ENCODE measurements at regions not wholly inside any gene's neighbourhood (a gene's known extent, or its start where the extent isn't known, plus 50 kb on each side); places are given as distances from the start of the nearest gene placed in this dataset.

DNA sequence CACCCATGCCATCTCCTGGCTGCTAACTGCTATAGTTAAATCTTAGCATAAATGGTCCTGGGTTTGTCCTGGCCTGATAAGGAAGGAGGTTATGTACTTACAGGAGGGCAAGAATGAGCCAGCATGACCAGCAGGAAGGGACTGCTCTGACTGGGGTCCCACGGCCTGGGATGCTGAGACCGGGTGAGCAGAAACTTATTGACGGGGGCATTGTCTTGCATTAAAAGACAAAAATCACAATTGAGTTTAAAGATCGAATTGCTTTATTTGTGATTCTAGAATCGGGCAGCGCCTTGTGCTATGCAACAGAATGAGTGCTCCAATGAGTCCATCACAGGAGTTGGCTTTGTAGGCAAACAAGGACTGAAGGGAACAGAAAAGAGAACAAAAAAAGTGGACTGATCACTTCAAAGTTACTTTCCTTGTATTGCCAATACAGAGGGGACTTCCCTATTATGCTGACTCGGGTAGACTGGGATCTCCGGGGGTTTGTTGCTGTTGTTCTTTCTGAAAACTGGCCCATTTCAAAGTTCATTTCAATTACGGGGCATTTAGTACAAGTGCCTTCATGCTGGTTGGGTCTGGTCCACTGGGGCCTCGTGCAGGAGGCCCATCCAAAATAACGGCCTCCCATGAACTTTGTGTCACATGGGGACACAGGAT is 87.1 kb upstream of the SLC66A3 start:
- Histone ChIP-seq H3K9ac (ENCODE audit: low read depth, low read length) (no peak overlapping the region), H4K5ac (ENCODE audit: low read depth, low read length) (no peak overlapping the region), H2AK9ac (replicated peaks; ENCODE audit: low read depth, low read length, poor library complexity) (no peak overlapping the region), H3K27me3 (ENCODE audit: control insufficient read depth, insufficient read depth, low read length) (no peaks in the 10 kb centered on the region), H2BK15ac (ENCODE audit: low read depth, low read length) (no peak overlapping the region; the same call in 2 of the 3 replicates), H3K36me3 (ENCODE audit: control insufficient read depth, insufficient read depth, low read length) (no peaks in the 10 kb centered on the region), H3K56ac (ENCODE audit: extremely low read depth, insufficient read depth, low read length) (no peak overlapping the region), H2BK5ac (ENCODE audit: low read depth, low read length, poor library complexity, severe bottlenecking) (no peak overlapping the region), H4K8ac (ENCODE audit: low read depth in 2 of 2, low read length in 2 of 2) (no peak overlapping the region), H2BK20ac (ENCODE audit: low read depth, low read length) (no peak overlapping the region), H3K23ac (ENCODE audit: low read depth, low read length) (no peak overlapping the region), H2AK5ac (ENCODE audit: low read depth, low read length) (no peak overlapping the region), H3K4ac (ENCODE audit: low read depth, low read length) (no peak overlapping the region), H3K4me2 (ENCODE audit: low read depth, low read length) (no peak overlapping the region), H3K4me1 (ENCODE audit: control insufficient read depth, insufficient read depth, low read length) (peaks cover 6% of the 10 kb centered on the region), H2BK120ac (ENCODE audit: low read depth, low read length) (no peak overlapping the region), H4K20me1 (ENCODE audit: insufficient read depth, low read length) (no peaks in the 10 kb centered on the region), H4K91ac (ENCODE audit: insufficient read depth, low read depth, low read length) (no peak overlapping the region), H3K27ac (ENCODE audit: insufficient read depth, low read length) (no peak overlapping the region), H3K14ac (replicated peaks; ENCODE audit: low read depth, low read length) (no peak overlapping the region), H3K18ac (ENCODE audit: low read depth, low read length) (no peak overlapping the region), H2AFZ (replicated peaks; ENCODE audit: low read length, poor library complexity) (peak overlapping the region; percentile 8), H3K9me1 (ENCODE audit: insufficient read depth, low read length) (peaks cover 13% of the 10 kb centered on the region), H3K9me3 (ENCODE audit: control insufficient read depth, insufficient read depth, low read length) (no peaks in the 10 kb centered on the region), H3K4me3 (ENCODE audit: insufficient read depth, low read depth, low read length) (no peak overlapping the region), H3K79me1 (ENCODE audit: low read depth in 1 of 2, low read length in 2 of 2) (no peaks in the 10 kb centered on the region)
- TF ChIP-seq MAFK (IDR thresholded peaks at IDR 0.05; ENCODE audit: low read depth, low read length) (peak; percentile 83), BHLHE40 (IDR thresholded peaks at IDR 0.05; ENCODE audit: low read depth, low read length) (no peak)
- TF ChIP-seq, protein P1, sequence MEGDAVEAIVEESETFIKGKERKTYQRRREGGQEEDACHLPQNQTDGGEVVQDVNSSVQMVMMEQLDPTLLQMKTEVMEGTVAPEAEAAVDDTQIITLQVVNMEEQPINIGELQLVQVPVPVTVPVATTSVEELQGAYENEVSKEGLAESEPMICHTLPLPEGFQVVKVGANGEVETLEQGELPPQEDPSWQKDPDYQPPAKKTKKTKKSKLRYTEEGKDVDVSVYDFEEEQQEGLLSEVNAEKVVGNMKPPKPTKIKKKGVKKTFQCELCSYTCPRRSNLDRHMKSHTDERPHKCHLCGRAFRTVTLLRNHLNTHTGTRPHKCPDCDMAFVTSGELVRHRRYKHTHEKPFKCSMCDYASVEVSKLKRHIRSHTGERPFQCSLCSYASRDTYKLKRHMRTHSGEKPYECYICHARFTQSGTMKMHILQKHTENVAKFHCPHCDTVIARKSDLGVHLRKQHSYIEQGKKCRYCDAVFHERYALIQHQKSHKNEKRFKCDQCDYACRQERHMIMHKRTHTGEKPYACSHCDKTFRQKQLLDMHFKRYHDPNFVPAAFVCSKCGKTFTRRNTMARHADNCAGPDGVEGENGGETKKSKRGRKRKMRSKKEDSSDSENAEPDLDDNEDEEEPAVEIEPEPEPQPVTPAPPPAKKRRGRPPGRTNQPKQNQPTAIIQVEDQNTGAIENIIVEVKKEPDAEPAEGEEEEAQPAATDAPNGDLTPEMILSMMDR (conservative IDR thresholded peaks at IDR 0.05; ENCODE audit: low read depth, low read length) = no peak
- intact Hi-C loops (cut with micrococcal nuclease) (no loop called here), dilution Hi-C loops (cut with HindIII; ENCODE audit: low sequenced_read_pairs, unreplicated experiment) (no loop called here), in situ Hi-C loops (cut with MboI; ENCODE audit: low sequenced_read_pairs) (no loop called here)
- CTCF ChIA-PET = no interaction called here
- BruUV-seq (replicated peaks) = no TSS peak
- POLR2A ChIA-PET (ENCODE audit: unreplicated experiment) = no interaction called here
- WGBS, 2 experiments (ENCODE audit: extremely low coverage in 2 of 2, insufficient read length in 1 of 2) = 89% methylated on average over 6 of the region's 11 CpGs; no CpG with 5 or more reads in 1 of the 2 experiments
- no peak for ATAC-seq (ENCODE audit: low read depth)
- no peak for DNase-seq
